ENCODE measurements at regions not wholly inside any gene's neighbourhood (a gene's known extent, or its start where the extent isn't known, plus 50 kb on each side); places are given as distances from the start of the nearest gene placed in this dataset.
A peak's percentile ranks its signal among the peaks of the same experiment; 100 is the strongest.

DNA sequence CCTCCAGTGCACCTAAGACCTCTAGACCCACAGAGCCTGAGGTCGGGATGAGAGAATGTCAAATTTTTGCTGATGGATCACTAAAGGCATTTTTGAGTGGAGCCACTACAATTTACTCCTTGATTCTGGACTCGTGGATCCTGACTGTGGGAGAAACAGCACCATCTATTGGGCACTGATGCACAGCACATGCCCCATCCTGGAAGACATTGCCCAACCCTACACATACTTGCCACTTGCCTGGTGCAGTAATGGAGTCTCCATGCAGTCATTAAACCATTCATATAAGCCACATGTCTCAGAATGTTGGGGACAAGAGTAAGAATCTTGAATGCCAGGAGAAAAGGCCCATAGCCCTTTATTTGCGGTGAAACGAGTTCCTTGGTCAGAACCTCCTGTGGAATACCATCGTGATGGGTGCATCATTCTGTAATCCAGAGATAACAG, 103.9 kb downstream of the GGTLC2 start:
- H3K27ac Mint-ChIP-seq, result peak overlapping the region; percentile 18
- DNase-seq, result no peak
- POLR2A ChIA-PET, result no interaction called here
- H3K9me3 Mint-ChIP-seq, result no peaks in the 10 kb centered on the region
- H3K36me3 Mint-ChIP-seq (ENCODE audit: low read depth), result no peaks in the 10 kb centered on the region
- H3K4me3 Mint-ChIP-seq, result no peak overlapping the region
- peaks cover 48% of the 10 kb centered on the region for H3K4me1 Mint-ChIP-seq
- H3K27me3 Mint-ChIP-seq, result no peaks in the 10 kb centered on the region
- ATAC-seq (ENCODE audit: low read depth), result peak; percentile 35
- CTCF ChIA-PET, result interaction anchor here (1.1 kb wide), 1 partner anchor 38 kb away, joined by 5 read pairs; no protein-coding TSS in a partner anchor
- TF ChIP-seq, protein P1, sequence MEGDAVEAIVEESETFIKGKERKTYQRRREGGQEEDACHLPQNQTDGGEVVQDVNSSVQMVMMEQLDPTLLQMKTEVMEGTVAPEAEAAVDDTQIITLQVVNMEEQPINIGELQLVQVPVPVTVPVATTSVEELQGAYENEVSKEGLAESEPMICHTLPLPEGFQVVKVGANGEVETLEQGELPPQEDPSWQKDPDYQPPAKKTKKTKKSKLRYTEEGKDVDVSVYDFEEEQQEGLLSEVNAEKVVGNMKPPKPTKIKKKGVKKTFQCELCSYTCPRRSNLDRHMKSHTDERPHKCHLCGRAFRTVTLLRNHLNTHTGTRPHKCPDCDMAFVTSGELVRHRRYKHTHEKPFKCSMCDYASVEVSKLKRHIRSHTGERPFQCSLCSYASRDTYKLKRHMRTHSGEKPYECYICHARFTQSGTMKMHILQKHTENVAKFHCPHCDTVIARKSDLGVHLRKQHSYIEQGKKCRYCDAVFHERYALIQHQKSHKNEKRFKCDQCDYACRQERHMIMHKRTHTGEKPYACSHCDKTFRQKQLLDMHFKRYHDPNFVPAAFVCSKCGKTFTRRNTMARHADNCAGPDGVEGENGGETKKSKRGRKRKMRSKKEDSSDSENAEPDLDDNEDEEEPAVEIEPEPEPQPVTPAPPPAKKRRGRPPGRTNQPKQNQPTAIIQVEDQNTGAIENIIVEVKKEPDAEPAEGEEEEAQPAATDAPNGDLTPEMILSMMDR (IDR thresholded peaks at IDR 0.05), result peak; percentile 24
- intact Hi-C loops (cut with micrococcal nuclease), result loop anchor here (1.0 to 5.0 kb wide), 2 partner anchors 28 to 36 kb away; no protein-coding TSS in a partner anchor

DNA sequence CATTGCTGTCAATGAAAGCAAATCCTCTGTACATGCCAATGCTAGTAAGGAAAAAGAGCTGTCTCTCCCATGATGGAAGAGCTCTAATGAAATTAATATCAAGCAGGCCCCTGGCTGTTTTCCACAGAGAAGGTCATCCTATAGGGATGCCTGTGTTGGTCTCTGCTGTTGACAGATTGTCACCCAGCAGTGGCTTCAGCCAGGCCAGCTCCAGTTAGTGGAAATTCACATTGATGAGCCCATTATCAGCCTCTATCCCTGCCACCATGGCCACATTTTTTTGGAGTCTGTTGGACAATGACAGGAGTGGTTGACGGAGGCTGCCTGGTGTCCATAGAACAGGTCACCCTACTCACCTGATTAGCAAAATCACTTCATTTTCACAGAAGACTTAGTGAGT, 104.3 kb downstream of the GGTLC2 start:
- ChIA-PET CTCF (interaction anchor here (1.1 kb wide), 1 partner anchor 39 kb away, joined by 5 read pairs; no protein-coding TSS in a partner anchor), POLR2A (no interaction called here)
- H3K36me3 Mint-ChIP-seq (ENCODE audit: low read depth), result no peaks in the 10 kb centered on the region
- peaks cover 52% of the 10 kb centered on the region for H3K4me1 Mint-ChIP-seq
- no peak for ATAC-seq (ENCODE audit: low read depth)
- intact Hi-C loops (cut with micrococcal nuclease), result loop anchor here (1.0 to 5.0 kb wide), 2 partner anchors 28 to 36 kb away; no protein-coding TSS in a partner anchor
- DNase-seq, result no peak
- no peak overlapping the region for H3K4me3 Mint-ChIP-seq
- no peaks in the 10 kb centered on the region for H3K9me3 Mint-ChIP-seq
- H3K27me3 Mint-ChIP-seq, result no peaks in the 10 kb centered on the region
- no peak overlapping the region for H3K27ac Mint-ChIP-seq
- TF ChIP-seq, protein P1 (IDR thresholded peaks at IDR 0.05), result no peak

DNA sequence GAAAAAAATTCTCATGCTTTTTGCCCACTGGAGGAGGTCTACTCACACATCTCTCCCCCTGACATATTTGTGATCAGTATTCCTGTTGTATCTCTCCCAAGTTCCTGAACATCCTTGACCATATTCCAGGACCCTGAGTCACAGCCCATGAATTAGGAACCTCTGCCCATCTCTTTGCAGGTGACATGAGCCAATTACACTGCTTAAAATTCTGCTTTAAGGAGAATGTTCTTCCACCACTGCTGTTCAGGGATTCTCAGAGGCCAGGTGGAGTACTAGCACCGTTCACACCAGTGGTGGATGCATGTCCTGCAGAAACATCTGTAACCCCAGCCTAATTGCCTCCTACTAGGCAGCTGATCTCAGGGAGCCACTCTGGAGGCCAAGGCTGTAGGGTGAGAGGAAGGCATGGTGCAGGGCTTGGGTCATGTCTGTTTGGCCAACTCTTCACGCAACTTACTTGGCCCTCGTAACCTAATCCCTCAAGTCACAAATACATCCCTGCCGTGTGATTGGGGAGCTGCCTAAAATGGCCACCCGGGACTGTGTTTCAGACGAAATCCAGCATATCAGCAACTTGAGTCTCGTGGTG, 104.8 kb downstream of the GGTLC2 start:
- no peaks in the 10 kb centered on the region for H3K9me3 Mint-ChIP-seq
- H3K4me3 Mint-ChIP-seq, result no peak overlapping the region
- H3K36me3 Mint-ChIP-seq (ENCODE audit: low read depth), result no peaks in the 10 kb centered on the region
- POLR2A ChIA-PET, result no interaction called here
- DNase-seq (no peak), ATAC-seq (ENCODE audit: low read depth) (no peak)
- peaks cover 56% of the 10 kb centered on the region for H3K4me1 Mint-ChIP-seq
- TF ChIP-seq, protein P1 (IDR thresholded peaks at IDR 0.05), result no peak
- H3K27me3 Mint-ChIP-seq, result no peaks in the 10 kb centered on the region
- CTCF ChIA-PET, result interaction anchor here (0.7 to 1.6 kb wide), 3 partner anchors 29 to 286 kb away, joined by 3 to 5 read pairs (median 4); no protein-coding TSS in a partner anchor
- intact Hi-C loops (cut with micrococcal nuclease), result loop anchor here (5.0 kb wide), 1 partner anchor 37 kb away; no protein-coding TSS in a partner anchor
- no peak overlapping the region for H3K27ac Mint-ChIP-seq

DNA sequence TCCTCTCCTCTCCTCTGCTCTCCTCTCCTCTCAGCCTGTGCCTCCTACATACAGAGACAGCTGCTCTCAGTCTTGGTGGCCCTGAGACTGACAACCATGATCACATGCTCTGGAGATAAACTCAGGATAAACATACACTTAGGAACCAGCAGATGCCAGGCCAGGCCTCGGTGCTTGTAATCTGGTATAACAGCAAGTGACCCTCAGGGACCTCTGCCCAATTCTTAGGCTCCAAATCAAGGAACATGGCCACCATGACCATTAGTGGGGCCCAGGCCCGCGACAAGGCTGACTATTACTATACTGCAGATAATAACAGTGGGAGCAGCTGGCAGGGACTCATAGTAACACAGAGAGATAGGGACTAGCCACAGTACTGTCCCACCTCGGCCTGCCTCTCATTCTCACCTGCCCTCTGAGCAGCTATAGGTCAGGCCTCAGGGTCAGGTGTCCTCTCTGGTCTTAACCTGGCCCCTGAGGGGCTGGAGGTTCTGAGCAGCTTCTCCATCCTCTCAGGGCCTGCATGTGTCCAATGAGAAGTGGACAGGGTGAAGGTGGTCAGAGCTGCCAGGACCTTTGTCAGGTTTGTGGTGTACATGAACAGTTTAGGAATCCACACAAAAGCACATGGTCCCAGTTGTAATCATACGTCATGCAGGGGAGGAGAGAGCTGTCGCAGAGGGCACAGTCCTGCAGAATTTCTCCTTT, 106.1 kb downstream of the GGTLC2 start:
- TF ChIP-seq, protein P1 (IDR thresholded peaks at IDR 0.05), result no peak
- Mint-ChIP-seq H3K9me3 (no peaks in the 10 kb centered on the region), H3K4me3 (no peak overlapping the region), H3K36me3 (ENCODE audit: low read depth) (no peaks in the 10 kb centered on the region), H3K27me3 (no peaks in the 10 kb centered on the region), H3K4me1 (peaks cover 54% of the 10 kb centered on the region), H3K27ac (no peak overlapping the region)
- ChIA-PET POLR2A (no interaction called here), CTCF (interaction anchor here (0.7 to 4.9 kb wide), 7 partner anchors 19 to 287 kb away, joined by 3 to 77 read pairs (median 6); no protein-coding TSS in a partner anchor)
- DNase-seq, result no peak
- intact Hi-C loops (cut with micrococcal nuclease), result loop anchor here (5.0 kb wide), 2 partner anchors 52 to 187 kb away; no protein-coding TSS in a partner anchor
- no peak for ATAC-seq (ENCODE audit: low read depth)

DNA sequence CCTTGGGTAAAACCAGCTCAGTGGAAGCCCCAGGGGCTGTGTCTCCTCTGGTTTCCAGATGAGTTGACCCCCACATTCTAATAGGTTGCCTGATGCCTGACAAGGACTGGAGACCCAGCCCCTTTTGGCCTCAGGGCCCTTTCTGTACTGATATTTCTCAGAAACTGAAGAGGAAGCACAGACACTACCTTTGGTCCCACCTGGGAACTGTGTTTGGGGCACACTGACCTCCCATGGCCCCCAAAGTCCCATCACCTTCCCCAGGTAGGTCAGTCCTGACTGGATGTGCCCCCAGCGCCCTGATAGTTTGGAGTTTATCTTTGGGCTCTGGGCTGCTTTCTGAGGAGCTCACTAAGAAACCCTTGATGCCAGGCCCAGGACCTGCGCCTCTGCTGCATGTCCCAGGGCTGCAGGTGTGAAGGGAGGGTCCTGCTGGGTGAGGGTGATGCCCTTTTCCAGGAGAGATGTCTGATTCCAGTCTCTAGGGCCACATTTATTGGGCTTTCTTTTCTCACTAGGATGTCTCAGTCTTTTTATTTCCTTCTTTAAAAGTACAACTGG, 106.7 kb downstream of the GGTLC2 start:
- H3K9me3 Mint-ChIP-seq, result no peaks in the 10 kb centered on the region
- H3K36me3 Mint-ChIP-seq (ENCODE audit: low read depth), result no peaks in the 10 kb centered on the region
- ChIA-PET POLR2A (no interaction called here), CTCF (interaction anchor here (0.7 to 4.9 kb wide), 7 partner anchors 19 to 288 kb away, joined by 3 to 77 read pairs (median 6); no protein-coding TSS in a partner anchor)
- H3K27ac Mint-ChIP-seq, result no peak overlapping the region
- peaks cover 50% of the 10 kb centered on the region for H3K4me1 Mint-ChIP-seq
- ATAC-seq (ENCODE audit: low read depth) (no peak), DNase-seq (no peak)
- no peaks in the 10 kb centered on the region for H3K27me3 Mint-ChIP-seq
- intact Hi-C loops (cut with micrococcal nuclease), result loop anchor here (5.0 kb wide), 2 partner anchors 51 to 186 kb away; no protein-coding TSS in a partner anchor
- TF ChIP-seq, protein P1 (IDR thresholded peaks at IDR 0.05), result no peak
- H3K4me3 Mint-ChIP-seq, result no peak overlapping the region

All from activated B cell treated with CpG ODN at 0.5 μM for 24 hours (primary cell).